ENCODE measurements at regions not wholly inside any gene's neighbourhood (a gene's known extent, or its start where the extent isn't known, plus 50 kb on each side); places are given as distances from the start of the nearest gene placed in this dataset.

GRCh38 chr22:46036558-46037408 is 59.8 kb upstream of the WNT7B start:
- Histone ChIP-seq H3K4me1 (peaks cover 13 to 27% (median 17%) of the 10 kb centered on the region in 4 donors), H3K4me3 (peak overlapping the region; percentile 61 to 88 (median 71)), H3K9me3 (no peaks in the 10 kb centered on the region), H3K36me3 (no peaks in the 10 kb centered on the region), H3K27me3 (no peaks in the 10 kb centered on the region), H3K27ac (peak overlapping the region; percentile 94 to 98 (median 96))
- whole genome bisulfite sequencing, 2 donors, result 42 to 72% methylated on average over 7 to 18 of the region's 18 CpGs
- ATAC-seq (ENCODE audit: low FRiP score in 2 of 2), result no peak
- peak in 1 of 6 experiments; percentile 14 for TF ChIP-seq CTCF (IDR thresholded peaks at IDR 0.05)
- TF ChIP-seq EP300 (IDR thresholded peaks at IDR 0.05), result no peak
- peak in 1 of 2 donors; percentile 46 for DNase-seq

GRCh38 chr22:46038174-46038487 is 61.2 kb upstream of the WNT7B start:
- H3K4me3 ChIP-seq, result no peak overlapping the region
- DNase-seq, result no peak
- TF ChIP-seq CTCF (IDR thresholded peaks at IDR 0.05), result no peak
- no peak for TF ChIP-seq POLR2A (IDR thresholded peaks at IDR 0.05)
- no peak for TF ChIP-seq EP300 (IDR thresholded peaks at IDR 0.05)
- TF ChIP-seq POLR2AphosphoS5 (IDR thresholded peaks at IDR 0.05), result no peak
- ATAC-seq (ENCODE audit: low FRiP score in 2 of 2), result no peak
- H3K27ac ChIP-seq, result no peak overlapping the region
- H3K4me1 ChIP-seq, result peaks cover 19 to 40% (median 24%) of the 10 kb centered on the region in 4 donors
- WGBS, 2 donors, result 79 to 94% methylated on average over 2 of the region's 2 CpGs
- no peaks in the 10 kb centered on the region for H3K9me3 ChIP-seq
- H3K27me3 ChIP-seq, result no peaks in the 10 kb centered on the region
- H3K36me3 ChIP-seq, result no peaks in the 10 kb centered on the region

- H3K27ac ChIP-seq, result peak overlapping the region in 1 of 4 donors; percentile 1
- TF ChIP-seq EP300 (IDR thresholded peaks at IDR 0.05), result no peak
- no peak for TF ChIP-seq POLR2A (IDR thresholded peaks at IDR 0.05)
- no peak for TF ChIP-seq POLR2AphosphoS5 (IDR thresholded peaks at IDR 0.05)
- no peak for TF ChIP-seq CTCF (IDR thresholded peaks at IDR 0.05)
- WGBS, 2 donors, result 78 to 85% methylated on average over 16 to 18 of the region's 18 CpGs
These were observed 61.8 kb upstream of the WNT7B start for GRCh38 chr22:46038516-46039430.

DNA sequence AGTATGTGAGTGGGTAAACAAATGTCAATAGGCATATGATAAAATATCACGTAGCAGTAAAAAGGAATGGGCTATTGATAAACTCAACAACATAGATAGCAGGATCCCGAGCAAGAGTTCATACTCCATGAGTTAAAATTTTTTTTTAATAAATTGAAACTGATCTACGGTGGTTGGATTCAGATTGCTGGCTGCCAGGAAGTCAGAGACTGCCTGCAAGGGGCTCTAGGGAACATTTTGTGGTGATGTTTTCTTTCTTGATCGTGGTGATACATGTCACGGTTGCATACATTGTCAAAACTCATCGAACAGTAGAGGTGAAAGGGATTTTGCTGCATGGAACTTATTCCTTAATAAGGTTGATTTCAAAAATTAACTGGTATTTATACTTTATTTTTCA is 62.6 kb upstream of the WNT7B start:
- no peak for TF ChIP-seq EP300 (IDR thresholded peaks at IDR 0.05)
- no peak for TF ChIP-seq POLR2A (IDR thresholded peaks at IDR 0.05)
- no peak for TF ChIP-seq POLR2AphosphoS5 (IDR thresholded peaks at IDR 0.05)
- no peak for TF ChIP-seq CTCF (IDR thresholded peaks at IDR 0.05)
- Histone ChIP-seq H3K27me3 (no peaks in the 10 kb centered on the region), H3K36me3 (no peaks in the 10 kb centered on the region), H3K27ac (no peak overlapping the region), H3K4me3 (no peak overlapping the region), H3K9me3 (no peaks in the 10 kb centered on the region), H3K4me1 (peaks cover 28 to 53% (median 35%) of the 10 kb centered on the region in 4 donors)
- WGBS, 2 donors, result 65 to 67% methylated on average over 6 of the region's 6 CpGs
- DNase-seq (no peak), ATAC-seq (ENCODE audit: low FRiP score in 2 of 2) (no peak)

More at GRCh38 chr22:46038516-46039430, 61.8 kb upstream of the WNT7B start:
- no peak for ATAC-seq (ENCODE audit: low FRiP score in 2 of 2)
- Histone ChIP-seq H3K27me3 (no peaks in the 10 kb centered on the region), H3K4me3 (no peak overlapping the region), H3K9me3 (no peaks in the 10 kb centered on the region), H3K36me3 (no peaks in the 10 kb centered on the region), H3K4me1 (peaks cover 25 to 47% (median 31%) of the 10 kb centered on the region in 4 donors)
- DNase-seq, result no peak

Measured in upper lobe of left lung (tissue), 6 donors.